ENCODE measurements at regions not wholly inside any gene's neighbourhood (a gene's known extent, or its start where the extent isn't known, plus 50 kb on each side); places are given as distances from the start of the nearest gene placed in this dataset.

DNA sequence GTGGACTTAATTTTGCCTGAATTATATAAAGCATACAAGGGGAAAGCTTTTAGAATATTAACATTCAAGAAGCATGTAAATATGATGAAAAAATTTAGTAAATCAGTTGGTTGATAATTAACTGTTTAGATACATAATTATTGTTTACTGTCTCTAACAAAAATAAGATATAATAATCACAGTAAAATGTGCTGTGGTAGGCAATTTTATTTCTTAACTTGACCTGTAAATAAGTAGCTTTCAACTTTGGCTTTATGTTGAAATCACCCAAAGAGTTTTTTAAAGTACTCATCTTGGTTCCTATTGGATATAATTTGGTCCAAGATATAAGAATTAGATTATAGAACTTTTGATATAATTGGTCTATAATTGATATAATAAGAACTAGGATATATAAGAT, 1374.5 kb downstream of the NSUN3 start:
- TF ChIP-seq CTCF (IDR thresholded peaks at IDR 0.05; ENCODE audit: low read depth, low read length, poor library complexity, severe bottlenecking) (no peak), EZH2phosphoT487 (IDR thresholded peaks at IDR 0.05; ENCODE audit: borderline replicate concordance, low read length) (no peak)

All from DOHH2 (cell line).